Liver (tissue), 8 donors: ENCODE measurements at regions not wholly inside any gene's neighbourhood (a gene's known extent, or its start where the extent isn't known, plus 50 kb on each side); places are given as distances from the start of the nearest gene placed in this dataset.

Source experiments
- DNase-seq: peaks from one replicate; pipeline ENCODE4 v3.0.0-alpha.2; 2017; ENCODE audit warnings: low spot score
- H3K27ac ChIP-seq, 2 donors: one replicate each; pipeline ENCODE4 v1.7.0; 2013; ENCODE audit warnings: inconsistent platforms in 2 of 2, low read length in 2 of 2, control low read depth in 1 of 2, low read depth in 1 of 2, mild to moderate bottlenecking in 1 of 2
- H3K27me3 ChIP-seq, 4 donors: one replicate each; pipeline versions ENCODE4 v1.6.1 to v1.7.0; 2013; ENCODE audit warnings: low read length in 3 of 4, inconsistent platforms in 1 of 4, mild to moderate bottlenecking in 1 of 4, moderate library complexity in 1 of 4; ENCODE audit not compliant: control insufficient read depth in 4 of 4, insufficient read depth in 4 of 4
- H3K36me3 ChIP-seq, 4 donors: one replicate each; pipeline versions ENCODE4 v1.6.1 to v1.7.0; 2013; ENCODE audit warnings: low read length in 3 of 4, mild to moderate bottlenecking in 3 of 4, low read depth in 1 of 4, moderate library complexity in 1 of 4; ENCODE audit not compliant: control insufficient read depth in 4 of 4, insufficient read depth in 3 of 4
- H3K4me1 ChIP-seq, 4 donors: one replicate each; pipeline versions ENCODE4 v1.6.1 to v1.7.0; 2013; ENCODE audit warnings: low read length in 3 of 4, mild to moderate bottlenecking in 3 of 4, moderate library complexity in 1 of 4; ENCODE audit not compliant: control insufficient read depth in 4 of 4, insufficient read depth in 4 of 4
- H3K4me3 ChIP-seq, 3 donors: one replicate each; pipeline versions ENCODE4 v1.6.1 to v1.7.0; 2013; ENCODE audit warnings: low read length in 3 of 3, control low read depth in 1 of 3, low read depth in 1 of 3, mild to moderate bottlenecking in 1 of 3
- H3K9ac ChIP-seq, 2 donors: one replicate each; pipeline ENCODE4 v1.7.0; 2013; ENCODE audit warnings: low read length in 2 of 2, mild to moderate bottlenecking in 2 of 2, moderate library complexity in 2 of 2, control low read depth in 1 of 2, low read depth in 1 of 2
- H3K9me3 ChIP-seq, 4 donors: one replicate each; pipeline versions ENCODE4 v1.6.1 to v1.7.0; 2013; ENCODE audit warnings: low read length in 3 of 4; ENCODE audit not compliant: control insufficient read depth in 4 of 4
- ATF3 ChIP-seq: IDR thresholded peaks from 2 replicates; pipeline ENCODE4 v1.6.1; 2016; ENCODE audit warnings: antibody characterized with exemption
- CTCF ChIP-seq: fragments of 150-350 bp; IDR thresholded peaks from 2 replicates; pipeline ENCODE4 v1.5.1; 2017; ENCODE audit warnings: improper control_type of control experiment, low read depth, low read length; ENCODE audit not compliant: missing input control
- EGR1 ChIP-seq, 2 donors: IDR thresholded peaks; 2 replicates each; pipeline ENCODE4 v1.6.1; 2016 to 2018; ENCODE audit warnings: antibody characterized with exemption in 2 of 2, low read depth in 2 of 2
- FOXA1 ChIP-seq: IDR thresholded peaks from 2 replicates; pipeline ENCODE4 v1.6.1; 2016; ENCODE audit warnings: antibody characterized with exemption
- GABPA ChIP-seq, 2 donors: IDR thresholded peaks in 1 of 2; conservative IDR thresholded peaks in 1 of 2; 2 replicates each; pipeline ENCODE4 v1.6.1; 2016; ENCODE audit warnings: antibody characterized with exemption in 2 of 2, mild to moderate bottlenecking in 1 of 2, moderate library complexity in 1 of 2
- HNF4A ChIP-seq, 2 donors: conservative IDR thresholded peaks; 2 replicates each; pipeline ENCODE4 v1.6.1; 2016; ENCODE audit warnings: antibody characterized with exemption in 2 of 2, mild to moderate bottlenecking in 2 of 2
- HNF4G ChIP-seq: IDR thresholded peaks from 2 replicates; pipeline ENCODE4 v1.6.1; 2016; ENCODE audit warnings: antibody characterized with exemption
- JUND ChIP-seq, 2 donors: IDR thresholded peaks; 2 replicates each; pipeline ENCODE4 v1.6.1; 2016; ENCODE audit warnings: antibody characterized with exemption in 2 of 2
- MAX ChIP-seq: IDR thresholded peaks from 2 replicates; pipeline ENCODE4 v1.6.1; 2016; ENCODE audit warnings: antibody characterized with exemption
- NR2F2 ChIP-seq: IDR thresholded peaks from 2 replicates; pipeline ENCODE4 v1.6.1; 2016; ENCODE audit warnings: antibody characterized with exemption
- REST ChIP-seq: IDR thresholded peaks from 2 replicates; pipeline ENCODE4 v1.6.1; 2016; ENCODE audit warnings: antibody characterized with exemption, mild to moderate bottlenecking
- RXRA ChIP-seq, 2 donors: IDR thresholded peaks; 2 replicates each; pipeline ENCODE4 v1.6.1; 2017 to 2018; ENCODE audit warnings: antibody characterized with exemption in 2 of 2, mild to moderate bottlenecking in 1 of 2
- SP1 ChIP-seq: IDR thresholded peaks from 2 replicates; pipeline ENCODE4 v1.6.1; 2018; ENCODE audit warnings: antibody characterized with exemption, mild to moderate bottlenecking
- TAF1 ChIP-seq: conservative IDR thresholded peaks from 2 replicates; pipeline ENCODE4 v1.6.1; 2016; ENCODE audit warnings: antibody characterized with exemption, mild to moderate bottlenecking
- YY1 ChIP-seq: IDR thresholded peaks from 2 replicates; pipeline ENCODE4 v1.6.1; 2016; ENCODE audit warnings: antibody characterized with exemption, mild to moderate bottlenecking
- ZBTB33 ChIP-seq: IDR thresholded peaks from 2 replicates; pipeline ENCODE4 v1.6.1; 2016; ENCODE audit warnings: antibody characterized with exemption
- WGBS: extraction: QIAGEN DNeasy Blood & Tissue Kit; methylation state at CpG from one replicate; pipeline ENCODE4 v1.1.7; 2013; 5-methylcytosine and 5-hydroxymethylcytosine counted together
- donor health status: healthy.
- donor health status: healthy.
- donor health status: healthy.
- donor health status: healthy.
- donor health status: healthy.

GRCh38 chr4:152072906-152073305, 312.1 kb upstream of the GATB start (continued):
- TF ChIP-seq REST: no peak

- WGBS: 78% methylated on average over 8 of the region's 8 CpGs
- Histone ChIP-seq H3K4me3 (no peak overlapping the region), H3K36me3 (no peaks in the 10 kb centered on the region), H3K27ac (no peak overlapping the region), H3K4me1 (no peaks in the 10 kb centered on the region), H3K9ac (no peak overlapping the region), H3K9me3 (no peaks in the 10 kb centered on the region), H3K27me3 (no peaks in the 10 kb centered on the region)
- DNase-seq: no peak
- TF ChIP-seq EGR1 (IDR thresholded peaks at IDR 0.05; ENCODE audit: low read depth in 2 of 2): no peak
- no peak for TF ChIP-seq RXRA (IDR thresholded peaks at IDR 0.05)
- TF ChIP-seq TAF1: no peak
- TF ChIP-seq JUND (IDR thresholded peaks at IDR 0.05): no peak
- TF ChIP-seq HNF4A (conservative IDR thresholded peaks at IDR 0.05): no peak
- TF ChIP-seq GABPA (IDR thresholded peaks at IDR 0.05 in 1 of 2, conservative IDR thresholded peaks at IDR 0.05 in 1 of 2): no peak
- TF ChIP-seq NR2F2: no peak
- TF ChIP-seq ZBTB33: no peak
Observed at GRCh38 chr4:152072001-152072485, 311.2 kb upstream of the GATB start.

- Histone ChIP-seq H3K4me1 (no peaks in the 10 kb centered on the region), H3K36me3 (no peaks in the 10 kb centered on the region), H3K27ac (no peak overlapping the region), H3K4me3 (no peak overlapping the region), H3K9ac (no peak overlapping the region), H3K27me3 (peaks cover 0 to 5% (median 0%) of the 10 kb centered on the region in 4 donors), H3K9me3 (no peaks in the 10 kb centered on the region)
- no peak for DNase-seq
- 95% methylated on average over 6 of the region's 6 CpGs for WGBS
- TF ChIP-seq REST: no peak
- no peak for TF ChIP-seq FOXA1
- TF ChIP-seq HNF4A (conservative IDR thresholded peaks at IDR 0.05): no peak
- TF ChIP-seq ZBTB33: no peak
- TF ChIP-seq GABPA (IDR thresholded peaks at IDR 0.05 in 1 of 2, conservative IDR thresholded peaks at IDR 0.05 in 1 of 2): no peak
- no peak for TF ChIP-seq CTCF
- no peak for TF ChIP-seq TAF1
- TF ChIP-seq ATF3: no peak
- TF ChIP-seq MAX: no peak
- no peak for TF ChIP-seq EGR1 (IDR thresholded peaks at IDR 0.05; ENCODE audit: low read depth in 2 of 2)
- no peak for TF ChIP-seq SP1
- no peak for TF ChIP-seq NR2F2
- TF ChIP-seq JUND (IDR thresholded peaks at IDR 0.05): no peak
- TF ChIP-seq HNF4G: no peak
- no peak for TF ChIP-seq YY1
Observed at GRCh38 chr4:152070854-152071253, 310.0 kb upstream of the GATB start.
